ENCODE measurements at regions not wholly inside any gene's neighbourhood (a gene's known extent, or its start where the extent isn't known, plus 50 kb on each side); places are given as distances from the start of the nearest gene placed in this dataset.
"Not testable (repeated sequence)": the region's sequence is repeated elsewhere in the genome, so short reads cannot be mapped to it uniquely, and the experiment has no call there.

GRCh38 chr4:3964572-3965278, 198.5 kb downstream of the ADRA2C start:
- not testable (repeated sequence) for DNase-seq

GRCh38 chr4:3967204-3967603, 201.0 kb downstream of the ADRA2C start:
- not testable (repeated sequence) for DNase-seq

- not testable (repeated sequence) for DNase-seq
Observed at GRCh38 chr4:3972626-3973025, 206.4 kb downstream of the ADRA2C start.

GRCh38 chr4:3973581-3974200, 207.5 kb downstream of the ADRA2C start:
- DNase-seq: not testable (repeated sequence)

- DNase-seq: not testable (repeated sequence)
Observed at GRCh38 chr4:3983518-3984125, 217.4 kb downstream of the ADRA2C start.

GRCh38 chr4:3984796-3985195, 218.6 kb downstream of the ADRA2C start:
- DNase-seq: not testable (repeated sequence)

GRCh38 chr4:3986412-3986811, 220.2 kb downstream of the ADRA2C start:
- DNase-seq: not testable (repeated sequence)

- not testable (repeated sequence) for DNase-seq
Observed at GRCh38 chr4:3997386-3997785, 229.3 kb downstream of the OTOP1 start.

- DNase-seq: not testable (repeated sequence)
Observed at GRCh38 chr4:4004036-4004435, 222.7 kb downstream of the OTOP1 start.

- not testable (repeated sequence) for DNase-seq
Observed at GRCh38 chr4:4004702-4005101, 222.0 kb downstream of the OTOP1 start.

- not testable (repeated sequence) for DNase-seq
Observed at GRCh38 chr4:4006356-4006755, 220.4 kb downstream of the OTOP1 start.

- not testable (repeated sequence) for DNase-seq
Observed at GRCh38 chr4:4019071-4019470, 207.7 kb downstream of the OTOP1 start.

GRCh38 chr4:4021161-4021560, 205.6 kb downstream of the OTOP1 start:
- not testable (repeated sequence) for DNase-seq

GRCh38 chr4:4026708-4027107, 200.0 kb downstream of the OTOP1 start:
- not testable (repeated sequence) for DNase-seq

- not testable (repeated sequence) for DNase-seq
Observed at GRCh38 chr4:4028752-4029151, 198.0 kb downstream of the OTOP1 start.

- not testable (repeated sequence) for DNase-seq
Observed at GRCh38 chr4:4030509-4030908, 196.2 kb downstream of the OTOP1 start.

GRCh38 chr4:4031446-4032135, 195.1 kb downstream of the OTOP1 start:
- DNase-seq: not testable (repeated sequence)

GRCh38 chr4:4032364-4032763, 194.4 kb downstream of the OTOP1 start:
- DNase-seq: not testable (repeated sequence)

- DNase-seq: not testable (repeated sequence)
Observed at GRCh38 chr4:4032801-4033605, 193.7 kb downstream of the OTOP1 start.

GRCh38 chr4:4037399-4038138, 189.2 kb downstream of the OTOP1 start:
- not testable (repeated sequence) for DNase-seq

- DNase-seq: not testable (repeated sequence)
Observed at GRCh38 chr4:4045823-4046222, 180.9 kb downstream of the OTOP1 start.

GRCh38 chr4:4046686-4047085, 180.0 kb downstream of the OTOP1 start:
- DNase-seq: not testable (repeated sequence)

All from right hindlimb (tissue), 1 donor.